ENCODE measurements at regions not wholly inside any gene's neighbourhood (a gene's known extent, or its start where the extent isn't known, plus 50 kb on each side); places are given as distances from the start of the nearest gene placed in this dataset.

DNA sequence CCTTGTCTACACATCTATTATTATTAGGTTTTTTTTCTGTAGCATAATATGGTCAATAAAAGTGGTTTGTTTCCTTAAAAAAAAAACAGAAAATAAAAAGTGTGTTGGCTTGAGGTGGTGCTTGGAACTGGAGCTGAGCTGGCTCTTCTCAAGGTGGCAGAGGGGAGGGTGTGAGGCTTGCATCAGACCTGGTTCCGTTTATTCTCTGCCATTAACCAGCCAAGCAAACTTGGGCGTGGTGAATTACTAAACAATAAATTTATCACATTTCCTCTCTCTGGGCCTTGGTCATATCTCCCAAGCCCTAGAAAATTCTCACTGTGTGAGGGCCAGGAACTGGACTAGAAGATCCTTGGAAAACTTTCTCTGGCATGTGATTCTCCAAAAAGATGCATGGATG lies 427.5 kb upstream of the MKI67 start:
- TF ChIP-seq SPI1 (IDR thresholded peaks at IDR 0.05; ENCODE audit: low read depth, low read length) (no peak), TAF1 (IDR thresholded peaks at IDR 0.05; ENCODE audit: low read depth, low read length) (no peak), POU2F2 (IDR thresholded peaks at IDR 0.05; ENCODE audit: low read depth, low read length) (no peak), POLR2A (IDR thresholded peaks at IDR 0.05; ENCODE audit: low read depth, low read length) (no peak), POLR2AphosphoS5 (IDR thresholded peaks at IDR 0.05; ENCODE audit: low read depth, low read length) (no peak), PAX5 (IDR thresholded peaks at IDR 0.05; ENCODE audit: insufficient read depth, low read length, severe bottlenecking) (no peak)
- no peak for FAIRE-seq
- DNase-seq (ENCODE audit: insufficient read length, low spot score), result no peak

DNA sequence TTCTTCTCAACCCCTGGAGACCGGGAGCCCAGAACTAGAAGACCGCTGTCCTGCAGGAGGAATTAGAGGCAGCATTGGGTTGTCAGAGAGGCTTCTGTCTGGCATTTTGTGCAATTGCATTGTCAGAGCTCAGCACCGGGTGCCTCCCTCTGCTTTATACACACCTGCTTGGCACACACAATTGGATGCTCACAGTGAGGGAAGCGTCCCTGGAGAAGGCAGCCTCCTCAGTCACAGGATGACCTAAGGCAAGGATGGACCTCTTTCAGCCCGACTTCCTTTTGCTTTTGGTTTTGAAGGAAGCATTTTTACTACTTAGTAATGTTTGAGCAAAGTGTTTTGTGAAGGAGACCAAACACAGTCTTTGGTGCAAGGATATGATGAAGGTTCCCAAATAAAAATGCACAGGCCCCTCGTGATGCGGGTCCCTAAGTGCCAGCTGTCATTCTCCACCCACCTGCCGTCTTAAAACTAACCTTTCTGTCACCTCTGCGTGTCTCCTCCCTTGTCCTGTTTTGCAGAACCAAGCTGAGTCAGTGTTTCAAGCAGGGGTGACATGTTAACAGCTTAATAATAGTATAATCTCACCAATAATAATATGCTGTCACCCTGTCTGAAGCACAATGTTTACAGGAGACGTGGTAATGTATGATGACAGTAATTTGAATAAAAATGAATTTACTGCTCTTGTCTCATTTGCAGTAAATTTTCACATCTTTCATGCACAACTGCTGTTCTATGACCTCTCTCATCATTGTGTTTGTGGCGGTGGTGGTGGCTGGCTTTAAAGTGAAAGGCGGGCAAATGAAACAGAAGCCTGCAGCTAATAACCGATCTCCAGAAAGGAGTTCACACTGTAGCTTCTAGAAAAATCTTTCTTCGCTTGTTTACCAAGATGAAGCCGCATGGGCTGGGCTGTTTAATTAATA lies 430.2 kb upstream of the MKI67 start:
- DNase-seq (ENCODE audit: insufficient read length, low spot score) (no peak), FAIRE-seq (no peak)
- no peak for TF ChIP-seq POU2F2 (IDR thresholded peaks at IDR 0.05; ENCODE audit: low read depth, low read length)
- no peak for TF ChIP-seq TAF1 (IDR thresholded peaks at IDR 0.05; ENCODE audit: low read depth, low read length)
- TF ChIP-seq POLR2A (IDR thresholded peaks at IDR 0.05; ENCODE audit: low read depth, low read length), result no peak
- TF ChIP-seq SPI1 (IDR thresholded peaks at IDR 0.05; ENCODE audit: low read depth, low read length), result no peak
- TF ChIP-seq PAX5 (IDR thresholded peaks at IDR 0.05; ENCODE audit: insufficient read depth, low read length, severe bottlenecking), result no peak
- TF ChIP-seq POLR2AphosphoS5 (IDR thresholded peaks at IDR 0.05; ENCODE audit: low read depth, low read length), result no peak

DNA sequence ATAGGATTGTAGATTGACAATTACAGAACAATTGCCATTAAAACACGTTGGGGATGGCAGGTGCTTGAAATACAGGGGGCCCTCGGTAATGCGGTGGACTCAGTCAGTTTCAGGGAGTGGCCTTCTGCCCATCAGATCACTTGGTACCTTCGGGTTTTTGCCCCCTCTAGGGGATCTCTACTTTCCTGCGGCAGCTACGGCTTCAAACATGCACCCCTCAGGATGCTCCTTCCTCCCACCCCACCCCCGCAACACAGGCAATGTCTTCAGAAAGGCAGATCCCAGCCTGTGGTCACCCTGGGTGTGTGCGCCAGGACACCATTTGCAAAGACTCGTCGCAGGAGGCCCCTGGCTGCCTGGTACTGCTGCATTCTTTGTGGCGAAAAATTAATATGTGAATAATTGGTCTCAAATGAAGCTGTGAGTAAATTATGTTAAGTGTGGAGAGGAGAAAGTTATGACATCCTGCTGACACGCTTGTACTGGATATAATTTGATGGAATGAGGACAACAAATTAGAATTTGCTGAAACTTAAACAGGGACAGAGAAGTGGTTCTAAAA lies 431.0 kb upstream of the MKI67 start:
- FAIRE-seq, result no peak
- no peak for DNase-seq (ENCODE audit: insufficient read length, low spot score)
- no peak for TF ChIP-seq POLR2A (IDR thresholded peaks at IDR 0.05; ENCODE audit: low read depth, low read length)
- TF ChIP-seq SPI1 (IDR thresholded peaks at IDR 0.05; ENCODE audit: low read depth, low read length), result no peak
- TF ChIP-seq PAX5 (IDR thresholded peaks at IDR 0.05; ENCODE audit: insufficient read depth, low read length, severe bottlenecking), result no peak
- TF ChIP-seq TAF1 (IDR thresholded peaks at IDR 0.05; ENCODE audit: low read depth, low read length), result no peak
- no peak for TF ChIP-seq POU2F2 (IDR thresholded peaks at IDR 0.05; ENCODE audit: low read depth, low read length)
- TF ChIP-seq POLR2AphosphoS5 (IDR thresholded peaks at IDR 0.05; ENCODE audit: low read depth, low read length), result no peak

DNA sequence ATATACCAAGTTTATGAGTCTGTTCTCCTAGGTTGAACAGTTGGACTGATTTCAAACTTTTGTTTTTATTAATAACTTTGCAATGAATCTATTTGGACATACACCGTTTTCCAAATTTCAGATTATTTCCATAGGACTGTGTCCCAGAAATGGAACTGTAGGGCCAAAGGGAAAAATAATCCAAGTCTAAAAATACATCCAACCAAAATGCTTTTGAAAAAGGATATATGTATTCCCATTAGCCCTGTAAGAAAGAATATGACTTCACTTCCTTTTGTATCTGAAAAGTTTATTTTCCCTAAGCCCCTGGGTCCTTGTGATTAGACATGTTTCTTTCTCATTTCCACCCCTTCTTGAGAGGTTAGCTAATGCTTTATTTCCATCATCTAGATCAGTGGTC lies 434.2 kb upstream of the MKI67 start:
- DNase-seq (ENCODE audit: insufficient read length, low spot score), result no peak
- no peak for TF ChIP-seq POU2F2 (IDR thresholded peaks at IDR 0.05; ENCODE audit: low read depth, low read length)
- no peak for FAIRE-seq

DNA sequence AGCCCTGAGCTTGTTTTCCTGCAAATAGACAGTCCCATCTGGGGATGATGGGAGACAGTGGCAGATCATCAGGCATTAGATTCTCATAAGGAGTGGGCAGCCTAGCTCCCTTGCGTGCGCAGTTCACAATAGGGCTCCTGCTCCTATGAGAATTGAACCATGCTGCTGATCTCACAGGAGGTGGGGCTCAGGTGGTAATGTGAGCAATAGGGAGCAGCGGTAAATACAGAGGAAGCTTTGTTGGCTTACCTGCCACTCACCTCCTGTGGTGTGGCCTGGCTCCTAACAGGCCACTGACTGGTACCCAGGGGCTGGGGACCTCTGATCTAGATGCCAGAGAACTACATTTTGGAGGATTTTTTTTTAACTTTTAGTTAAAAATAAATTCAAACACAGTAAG lies 434.8 kb upstream of the MKI67 start:
- no peak for DNase-seq (ENCODE audit: insufficient read length, low spot score)
- FAIRE-seq, result no peak
- TF ChIP-seq POLR2AphosphoS5 (IDR thresholded peaks at IDR 0.05; ENCODE audit: low read depth, low read length) (no peak), SPI1 (IDR thresholded peaks at IDR 0.05; ENCODE audit: low read depth, low read length) (no peak), POU2F2 (IDR thresholded peaks at IDR 0.05; ENCODE audit: low read depth, low read length) (no peak), TAF1 (IDR thresholded peaks at IDR 0.05; ENCODE audit: low read depth, low read length) (no peak), PAX5 (IDR thresholded peaks at IDR 0.05; ENCODE audit: insufficient read depth, low read length, severe bottlenecking) (no peak), POLR2A (IDR thresholded peaks at IDR 0.05; ENCODE audit: low read depth, low read length) (no peak)

DNA sequence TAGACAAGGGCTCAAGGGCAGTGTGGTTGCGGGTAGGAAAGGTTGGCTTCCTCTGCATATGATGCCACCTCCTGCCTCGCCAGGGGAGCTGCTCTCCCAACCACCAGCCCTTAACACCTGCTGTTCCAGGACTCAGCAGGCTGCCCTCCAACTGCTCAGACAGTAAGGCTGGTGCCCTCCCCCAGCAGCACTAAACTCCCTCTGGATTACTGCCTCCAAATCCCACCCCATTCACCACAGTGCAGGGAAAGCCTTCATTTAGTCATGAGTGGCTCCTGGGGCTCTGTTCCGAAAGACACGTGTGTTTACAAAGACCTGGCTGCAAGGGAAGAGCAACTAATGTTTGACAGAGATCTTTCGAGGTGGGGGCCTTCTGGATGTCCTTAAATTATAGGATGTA lies 437.2 kb upstream of the MKI67 start:
- TF ChIP-seq POU2F2 (IDR thresholded peaks at IDR 0.05; ENCODE audit: low read depth, low read length) (no peak), PAX5 (IDR thresholded peaks at IDR 0.05; ENCODE audit: insufficient read depth, low read length, severe bottlenecking) (no peak), SPI1 (IDR thresholded peaks at IDR 0.05; ENCODE audit: low read depth, low read length) (no peak), POLR2A (IDR thresholded peaks at IDR 0.05; ENCODE audit: low read depth, low read length) (no peak), TAF1 (IDR thresholded peaks at IDR 0.05; ENCODE audit: low read depth, low read length) (no peak), POLR2AphosphoS5 (IDR thresholded peaks at IDR 0.05; ENCODE audit: low read depth, low read length) (no peak)
- no peak for FAIRE-seq
- no peak for DNase-seq (ENCODE audit: insufficient read length, low spot score)

DNA sequence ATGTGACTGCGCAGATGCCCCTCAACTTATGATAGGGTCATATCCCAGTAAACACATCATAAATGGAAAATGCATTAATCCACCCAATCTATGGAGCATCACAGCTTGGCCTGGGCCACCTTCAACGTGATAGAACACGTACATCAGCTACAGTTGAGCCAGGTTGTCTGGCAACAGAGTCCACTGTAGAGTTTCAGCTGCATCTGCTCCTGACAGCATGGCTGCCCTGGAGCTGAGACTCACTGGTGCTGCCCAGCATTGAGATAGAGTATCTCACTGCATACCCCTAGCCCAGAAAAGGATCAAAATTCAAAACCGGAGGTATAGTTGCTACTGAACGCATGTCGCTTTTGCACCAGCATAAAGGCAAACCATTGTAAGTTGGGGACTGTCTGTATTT lies 437.7 kb upstream of the MKI67 start:
- TF ChIP-seq PAX5 (IDR thresholded peaks at IDR 0.05; ENCODE audit: insufficient read depth, low read length, severe bottlenecking) (no peak), TAF1 (IDR thresholded peaks at IDR 0.05; ENCODE audit: low read depth, low read length) (no peak), POLR2AphosphoS5 (IDR thresholded peaks at IDR 0.05; ENCODE audit: low read depth, low read length) (no peak), SPI1 (IDR thresholded peaks at IDR 0.05; ENCODE audit: low read depth, low read length) (no peak), POU2F2 (IDR thresholded peaks at IDR 0.05; ENCODE audit: low read depth, low read length) (no peak), POLR2A (IDR thresholded peaks at IDR 0.05; ENCODE audit: low read depth, low read length) (no peak)
- DNase-seq (ENCODE audit: insufficient read length, low spot score), result no peak
- FAIRE-seq, result no peak

DNA sequence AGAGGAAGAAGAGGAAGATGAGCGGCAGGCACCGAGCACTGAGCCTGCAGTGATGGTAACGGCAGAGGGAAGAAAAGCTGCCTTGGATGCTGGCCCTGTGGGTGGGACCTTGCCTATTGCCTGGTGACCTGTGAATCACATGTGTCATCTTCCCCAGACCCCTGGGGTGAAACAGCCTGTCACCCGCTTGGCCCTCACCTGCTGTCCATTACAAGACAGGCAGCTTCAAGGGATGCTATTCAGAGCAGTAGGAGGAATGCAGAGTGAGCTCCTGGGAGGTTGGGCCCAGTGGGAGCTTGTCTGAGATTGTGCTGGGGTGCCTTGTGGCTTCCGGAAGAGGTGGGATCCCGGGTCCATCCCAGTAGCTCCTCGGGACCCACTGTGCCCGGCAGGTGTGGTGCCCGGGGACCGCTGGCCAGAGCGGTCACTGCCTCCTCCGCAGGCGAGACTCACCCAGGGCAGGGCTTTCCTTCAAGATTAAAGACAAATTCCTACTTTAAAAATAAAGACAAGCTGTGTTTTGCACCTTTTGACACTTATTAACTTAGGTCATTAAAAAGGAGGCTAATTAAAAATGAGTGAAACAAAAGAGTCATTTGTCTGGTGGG lies 440.2 kb upstream of the MKI67 start:
- no peak for TF ChIP-seq SPI1 (IDR thresholded peaks at IDR 0.05; ENCODE audit: low read depth, low read length)
- no peak for TF ChIP-seq POU2F2 (IDR thresholded peaks at IDR 0.05; ENCODE audit: low read depth, low read length)
- no peak for TF ChIP-seq TAF1 (IDR thresholded peaks at IDR 0.05; ENCODE audit: low read depth, low read length)
- TF ChIP-seq PAX5 (IDR thresholded peaks at IDR 0.05; ENCODE audit: insufficient read depth, low read length, severe bottlenecking), result no peak
- TF ChIP-seq POLR2A (IDR thresholded peaks at IDR 0.05; ENCODE audit: low read depth, low read length), result no peak
- TF ChIP-seq POLR2AphosphoS5 (IDR thresholded peaks at IDR 0.05; ENCODE audit: low read depth, low read length), result no peak
- DNase-seq (ENCODE audit: insufficient read length, low spot score) (no peak), FAIRE-seq (no peak)

DNA sequence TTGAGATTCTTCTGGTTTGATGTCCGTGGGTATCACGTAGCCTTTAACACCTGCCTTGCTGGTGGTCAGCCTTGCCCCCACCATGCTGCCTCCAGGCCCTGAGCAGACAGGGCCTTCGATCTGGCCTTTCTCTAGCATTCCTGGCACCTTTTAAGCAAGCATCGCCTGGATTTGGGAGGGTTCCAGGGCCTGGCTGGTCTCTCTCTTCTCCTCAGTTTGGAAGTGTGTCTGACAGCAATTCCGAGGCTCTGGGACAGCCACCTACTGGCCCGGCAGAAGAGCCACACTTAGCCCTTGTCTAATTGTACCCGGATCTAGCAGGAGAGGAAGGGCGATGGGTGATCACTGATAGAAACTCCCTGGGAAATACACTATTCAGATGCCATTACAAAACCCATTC lies 441.3 kb upstream of the MKI67 start:
- FAIRE-seq (no peak), DNase-seq (ENCODE audit: insufficient read length, low spot score) (no peak)
- TF ChIP-seq POU2F2 (IDR thresholded peaks at IDR 0.05; ENCODE audit: low read depth, low read length), result no peak
- TF ChIP-seq POLR2A (IDR thresholded peaks at IDR 0.05; ENCODE audit: low read depth, low read length), result no peak
- no peak for TF ChIP-seq PAX5 (IDR thresholded peaks at IDR 0.05; ENCODE audit: insufficient read depth, low read length, severe bottlenecking)
- TF ChIP-seq TAF1 (IDR thresholded peaks at IDR 0.05; ENCODE audit: low read depth, low read length), result no peak
- TF ChIP-seq SPI1 (IDR thresholded peaks at IDR 0.05; ENCODE audit: low read depth, low read length), result no peak
- no peak for TF ChIP-seq POLR2AphosphoS5 (IDR thresholded peaks at IDR 0.05; ENCODE audit: low read depth, low read length)

Measured in GM12891 (cell line).